ENCODE measurements at regions not wholly inside any gene's neighbourhood (a gene's known extent, or its start where the extent isn't known, plus 50 kb on each side); places are given as distances from the start of the nearest gene placed in this dataset.

DNA sequence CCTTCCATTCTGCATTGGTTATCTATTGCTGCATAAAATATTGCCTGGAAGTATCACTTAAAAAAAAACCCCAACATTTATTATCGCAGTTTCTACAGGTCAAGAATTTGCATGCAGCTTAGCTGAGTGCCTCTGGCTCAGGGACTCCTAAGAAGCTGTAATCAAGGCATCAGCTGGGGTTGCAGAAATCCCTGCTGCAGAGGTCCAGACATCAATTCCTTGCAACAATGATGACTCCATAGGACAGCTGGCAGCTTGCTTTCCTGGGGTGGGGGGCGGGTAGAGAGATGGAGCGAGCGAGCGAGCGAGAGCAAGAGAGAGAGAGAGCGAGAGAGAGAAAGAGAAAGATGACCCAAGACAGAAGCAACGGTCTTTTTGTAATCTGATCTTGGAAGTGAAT lies 308.1 kb downstream of the HAPSTR1 start:
- ATAC-seq (ENCODE audit: insufficient read depth, low FRiP score) (no peak), DNase-seq (no peak)
- 77 to 80% methylated on average over 8 of the region's 8 CpGs for WGBS, 2 donors
- TF ChIP-seq, protein P1, sequence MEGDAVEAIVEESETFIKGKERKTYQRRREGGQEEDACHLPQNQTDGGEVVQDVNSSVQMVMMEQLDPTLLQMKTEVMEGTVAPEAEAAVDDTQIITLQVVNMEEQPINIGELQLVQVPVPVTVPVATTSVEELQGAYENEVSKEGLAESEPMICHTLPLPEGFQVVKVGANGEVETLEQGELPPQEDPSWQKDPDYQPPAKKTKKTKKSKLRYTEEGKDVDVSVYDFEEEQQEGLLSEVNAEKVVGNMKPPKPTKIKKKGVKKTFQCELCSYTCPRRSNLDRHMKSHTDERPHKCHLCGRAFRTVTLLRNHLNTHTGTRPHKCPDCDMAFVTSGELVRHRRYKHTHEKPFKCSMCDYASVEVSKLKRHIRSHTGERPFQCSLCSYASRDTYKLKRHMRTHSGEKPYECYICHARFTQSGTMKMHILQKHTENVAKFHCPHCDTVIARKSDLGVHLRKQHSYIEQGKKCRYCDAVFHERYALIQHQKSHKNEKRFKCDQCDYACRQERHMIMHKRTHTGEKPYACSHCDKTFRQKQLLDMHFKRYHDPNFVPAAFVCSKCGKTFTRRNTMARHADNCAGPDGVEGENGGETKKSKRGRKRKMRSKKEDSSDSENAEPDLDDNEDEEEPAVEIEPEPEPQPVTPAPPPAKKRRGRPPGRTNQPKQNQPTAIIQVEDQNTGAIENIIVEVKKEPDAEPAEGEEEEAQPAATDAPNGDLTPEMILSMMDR (IDR thresholded peaks at IDR 0.05; ENCODE audit: control extremely low read depth, extremely low read depth): no peak
- Histone ChIP-seq H3K4me3 (no peak overlapping the region), H3K27me3 (ENCODE audit: control insufficient read depth in 3 of 3, insufficient read depth in 3 of 3, low read length in 2 of 3) (no peaks in the 10 kb centered on the region), H3K27ac (ENCODE audit: low read depth in 1 of 2, low read length in 1 of 2) (no peak overlapping the region), H3K4me1 (ENCODE audit: control insufficient read depth in 5 of 5, insufficient read depth in 5 of 5, low read length in 5 of 5) (no peaks in the 10 kb centered on the region), H3K36me3 (ENCODE audit: control insufficient read depth in 4 of 4, insufficient read depth in 4 of 4, low read length in 4 of 4) (no peaks in the 10 kb centered on the region), H3K9me3 (ENCODE audit: control insufficient read depth in 4 of 4, insufficient read depth in 3 of 4, low read length in 3 of 4) (peaks cover 0 to 3% (median 0%) of the 10 kb centered on the region in 4 donors), H3K9ac (ENCODE audit: insufficient read depth in 1 of 2, low read length in 2 of 2) (no peak overlapping the region)

DNA sequence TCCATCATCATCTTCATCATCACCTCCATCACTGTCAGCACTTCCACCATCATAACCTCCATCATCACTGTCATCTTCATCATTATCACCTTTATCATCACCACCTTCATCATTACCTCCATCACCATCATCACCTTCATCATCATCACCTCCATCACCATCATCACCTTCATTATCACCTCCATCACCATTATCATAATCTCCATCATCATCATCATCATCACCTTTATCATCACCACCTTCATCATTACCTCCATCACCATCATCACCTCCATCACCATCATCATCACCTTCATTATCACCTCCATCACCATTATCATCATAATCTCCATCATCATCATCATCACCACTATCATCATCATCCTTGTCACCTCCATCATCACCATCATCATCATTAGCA lies 309.7 kb downstream of the HAPSTR1 start:
- Histone ChIP-seq H3K4me3 (no peak overlapping the region), H3K27ac (ENCODE audit: low read depth in 1 of 2, low read length in 1 of 2) (no peak overlapping the region), H3K4me1 (ENCODE audit: control insufficient read depth in 5 of 5, insufficient read depth in 5 of 5, low read length in 5 of 5) (no peaks in the 10 kb centered on the region), H3K9ac (ENCODE audit: insufficient read depth in 1 of 2, low read length in 2 of 2) (no peak overlapping the region), H3K27me3 (ENCODE audit: control insufficient read depth in 3 of 3, insufficient read depth in 3 of 3, low read length in 2 of 3) (no peaks in the 10 kb centered on the region), H3K36me3 (ENCODE audit: control insufficient read depth in 4 of 4, insufficient read depth in 4 of 4, low read length in 4 of 4) (no peaks in the 10 kb centered on the region), H3K9me3 (ENCODE audit: control insufficient read depth in 4 of 4, insufficient read depth in 3 of 4, low read length in 3 of 4) (peaks cover 0 to 3% (median 1%) of the 10 kb centered on the region in 4 donors)
- no peak for DNase-seq
- TF ChIP-seq, protein P1 (IDR thresholded peaks at IDR 0.05; ENCODE audit: control extremely low read depth, extremely low read depth): no peak
- ATAC-seq (ENCODE audit: insufficient read depth, low FRiP score): no peak

DNA sequence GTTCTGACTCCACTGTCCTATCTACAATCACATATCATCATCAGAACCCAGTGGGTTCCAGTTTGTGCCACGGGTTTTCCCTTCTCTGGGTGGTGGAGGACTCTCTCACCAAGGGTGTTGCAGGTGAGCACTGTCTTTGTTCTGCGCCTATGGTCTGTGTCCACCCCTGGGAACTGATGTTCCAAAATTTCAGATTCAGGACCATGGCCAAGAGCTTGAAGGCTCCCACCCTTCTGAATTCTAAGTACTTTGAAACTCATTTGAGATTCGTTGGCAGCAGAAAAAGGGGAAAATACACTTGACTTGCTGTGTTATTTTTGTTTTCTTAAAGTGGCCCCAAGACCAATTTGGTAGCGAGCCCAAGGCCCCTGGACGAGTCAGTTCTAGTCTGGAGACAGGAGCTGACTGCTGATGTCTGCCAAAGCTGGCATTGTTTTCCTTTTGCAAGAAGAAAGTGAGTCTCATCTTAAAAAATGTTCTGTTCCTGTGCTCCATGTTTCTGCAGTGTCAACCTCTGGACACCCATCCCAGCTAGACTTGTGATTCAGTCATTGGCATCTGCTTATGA lies 310.9 kb downstream of the HAPSTR1 start:
- no peaks in the 10 kb centered on the region for H3K36me3 ChIP-seq (ENCODE audit: control insufficient read depth in 4 of 4, insufficient read depth in 4 of 4, low read length in 4 of 4)
- WGBS, 2 donors: 65 to 69% methylated on average over 5 of the region's 5 CpGs

More for the DNA sequence above, 310.9 kb downstream of the HAPSTR1 start:
- Histone ChIP-seq H3K4me3 (no peak overlapping the region), H3K4me1 (ENCODE audit: control insufficient read depth in 5 of 5, insufficient read depth in 5 of 5, low read length in 5 of 5) (no peaks in the 10 kb centered on the region), H3K9me3 (ENCODE audit: control insufficient read depth in 4 of 4, insufficient read depth in 3 of 4, low read length in 3 of 4) (peaks cover 0 to 3% (median 3%) of the 10 kb centered on the region in 4 donors), H3K27ac (ENCODE audit: low read depth in 1 of 2, low read length in 1 of 2) (no peak overlapping the region), H3K9ac (ENCODE audit: insufficient read depth in 1 of 2, low read length in 2 of 2) (no peak overlapping the region), H3K27me3 (ENCODE audit: control insufficient read depth in 3 of 3, insufficient read depth in 3 of 3, low read length in 2 of 3) (no peaks in the 10 kb centered on the region)
- TF ChIP-seq, protein P1 (IDR thresholded peaks at IDR 0.05; ENCODE audit: control extremely low read depth, extremely low read depth): no peak
- ATAC-seq (ENCODE audit: insufficient read depth, low FRiP score) (no peak), DNase-seq (no peak)
